Vagina (tissue), 2 donors: ENCODE measurements at regions not wholly inside any gene's neighbourhood (a gene's known extent, or its start where the extent isn't known, plus 50 kb on each side); places are given as distances from the start of the nearest gene placed in this dataset.

ENCODE experiments used
- CTCF ChIP-seq, 3 experiments: fragments of 450-650 bp in 2 of 3; fragments of 200-600 bp in 1 of 3; sonication (generic) in 1 of 3; IDR thresholded peaks; one replicate each; pipeline ENCODE4 v1.5.1; 2017 to 2019; ENCODE audit warnings: antibody characterized with exemption in 3 of 3, mild to moderate bottlenecking in 2 of 3, moderate library complexity in 2 of 3
- POLR2A ChIP-seq, 2 donors: fragments of 450-650 bp; IDR thresholded peaks; one replicate each; pipeline ENCODE4 v1.6.1; 2017; ENCODE audit warnings: antibody characterized with exemption in 2 of 2, mild to moderate bottlenecking in 2 of 2, moderate library complexity in 2 of 2
- POLR2AphosphoS5 ChIP-seq, 2 donors: sonication (generic); formaldehyde crosslinking; IDR thresholded peaks; one replicate each; pipeline ENCODE4 v1.9.0; 2017; ENCODE audit warnings: antibody characterized with exemption in 2 of 2, mild to moderate bottlenecking in 2 of 2, low read depth in 1 of 2; ENCODE audit not compliant: insufficient read depth in 1 of 2

GRCh38 chr2:179376881-179377280 lies 112.2 kb upstream of the SESTD1 start:
- TF ChIP-seq POLR2A (IDR thresholded peaks at IDR 0.05) (no peak), CTCF (IDR thresholded peaks at IDR 0.05) (no peak), POLR2AphosphoS5 (IDR thresholded peaks at IDR 0.05; ENCODE audit: insufficient read depth in 1 of 2, low read depth in 1 of 2) (no peak)
